ENCODE measurements at regions not wholly inside any gene's neighbourhood (a gene's known extent, or its start where the extent isn't known, plus 50 kb on each side); places are given as distances from the start of the nearest gene placed in this dataset.

DNA sequence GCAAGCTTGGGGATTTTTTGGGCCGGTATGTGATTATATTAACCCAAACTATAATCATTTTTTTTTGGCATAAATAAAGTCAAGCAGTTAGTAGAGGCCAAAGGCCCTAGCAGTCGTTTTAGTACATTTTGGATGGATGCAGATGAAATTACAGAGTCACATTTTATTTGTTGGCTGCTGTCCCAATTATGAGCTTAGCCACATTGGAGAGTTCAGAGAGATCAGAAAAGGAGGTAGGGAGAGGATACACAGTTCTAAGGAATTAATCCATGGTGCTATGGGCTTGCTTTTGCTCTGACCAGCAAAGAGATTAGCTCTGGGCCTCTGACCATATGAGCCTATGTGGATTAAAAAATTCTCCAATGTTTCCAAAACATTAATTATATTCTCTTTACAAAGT lies 395.1 kb downstream of the RAPGEF2 start:
- no peak for DNase-seq (ENCODE audit: low read depth)
- TF ChIP-seq, protein P1, sequence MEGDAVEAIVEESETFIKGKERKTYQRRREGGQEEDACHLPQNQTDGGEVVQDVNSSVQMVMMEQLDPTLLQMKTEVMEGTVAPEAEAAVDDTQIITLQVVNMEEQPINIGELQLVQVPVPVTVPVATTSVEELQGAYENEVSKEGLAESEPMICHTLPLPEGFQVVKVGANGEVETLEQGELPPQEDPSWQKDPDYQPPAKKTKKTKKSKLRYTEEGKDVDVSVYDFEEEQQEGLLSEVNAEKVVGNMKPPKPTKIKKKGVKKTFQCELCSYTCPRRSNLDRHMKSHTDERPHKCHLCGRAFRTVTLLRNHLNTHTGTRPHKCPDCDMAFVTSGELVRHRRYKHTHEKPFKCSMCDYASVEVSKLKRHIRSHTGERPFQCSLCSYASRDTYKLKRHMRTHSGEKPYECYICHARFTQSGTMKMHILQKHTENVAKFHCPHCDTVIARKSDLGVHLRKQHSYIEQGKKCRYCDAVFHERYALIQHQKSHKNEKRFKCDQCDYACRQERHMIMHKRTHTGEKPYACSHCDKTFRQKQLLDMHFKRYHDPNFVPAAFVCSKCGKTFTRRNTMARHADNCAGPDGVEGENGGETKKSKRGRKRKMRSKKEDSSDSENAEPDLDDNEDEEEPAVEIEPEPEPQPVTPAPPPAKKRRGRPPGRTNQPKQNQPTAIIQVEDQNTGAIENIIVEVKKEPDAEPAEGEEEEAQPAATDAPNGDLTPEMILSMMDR (conservative IDR thresholded peaks at IDR 0.05; ENCODE audit: low read depth, low read length) = no peak
- H3K4me3 ChIP-seq (ENCODE audit: low read depth, low read length) = no peak overlapping the region

- H3K4me3 ChIP-seq (ENCODE audit: low read depth, low read length) = no peak overlapping the region
- no peak for DNase-seq (ENCODE audit: low read depth)
- TF ChIP-seq, protein P1 (conservative IDR thresholded peaks at IDR 0.05; ENCODE audit: low read depth, low read length) = no peak
Measured at GRCh38 chr4:159498446-159499115, 395.7 kb downstream of the RAPGEF2 start.

GRCh38 chr4:159500861-159501260 lies 398.0 kb downstream of the RAPGEF2 start:
- no peak for DNase-seq (ENCODE audit: low read depth)
- H3K4me3 ChIP-seq (ENCODE audit: low read depth, low read length) = no peak overlapping the region
- TF ChIP-seq, protein P1 (conservative IDR thresholded peaks at IDR 0.05; ENCODE audit: low read depth, low read length) = no peak

DNA sequence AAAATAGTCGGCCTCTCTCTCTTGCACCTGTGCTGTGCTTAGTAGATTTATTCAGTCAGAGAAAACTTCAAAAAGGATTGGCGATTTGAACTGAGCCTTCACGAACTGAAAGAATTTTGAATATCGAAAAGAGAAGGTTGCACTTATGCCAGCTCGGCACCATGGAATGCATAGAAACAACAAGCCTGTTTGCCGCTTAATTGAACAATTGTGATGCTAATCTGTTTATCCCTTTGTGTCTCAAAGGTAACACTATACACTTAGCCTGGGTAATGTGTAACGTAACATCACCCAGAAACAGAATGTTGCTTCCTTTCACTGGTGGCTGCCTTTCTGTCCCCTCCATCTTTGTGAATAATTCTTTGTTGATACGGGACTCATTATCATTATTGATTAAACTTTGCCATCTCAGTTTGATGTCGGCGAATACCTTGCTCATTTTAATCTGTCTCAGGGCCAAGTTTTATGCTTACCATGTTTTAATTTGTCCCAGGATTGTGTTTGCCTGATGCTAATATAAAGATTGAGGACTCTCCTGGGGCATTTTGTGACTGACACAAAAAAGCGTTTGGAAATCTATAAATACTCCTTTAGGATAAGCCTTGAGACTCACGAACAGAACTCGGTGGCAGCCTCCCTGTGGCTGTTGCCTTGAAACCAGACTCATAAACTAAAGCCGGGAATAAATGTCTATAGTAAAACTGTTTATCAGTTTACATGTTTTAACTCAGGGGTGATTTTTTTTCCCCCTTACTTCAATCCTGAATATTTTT lies 400.5 kb downstream of the RAPGEF2 start:
- TF ChIP-seq, protein P1 (conservative IDR thresholded peaks at IDR 0.05; ENCODE audit: low read depth, low read length) = no peak

DNA sequence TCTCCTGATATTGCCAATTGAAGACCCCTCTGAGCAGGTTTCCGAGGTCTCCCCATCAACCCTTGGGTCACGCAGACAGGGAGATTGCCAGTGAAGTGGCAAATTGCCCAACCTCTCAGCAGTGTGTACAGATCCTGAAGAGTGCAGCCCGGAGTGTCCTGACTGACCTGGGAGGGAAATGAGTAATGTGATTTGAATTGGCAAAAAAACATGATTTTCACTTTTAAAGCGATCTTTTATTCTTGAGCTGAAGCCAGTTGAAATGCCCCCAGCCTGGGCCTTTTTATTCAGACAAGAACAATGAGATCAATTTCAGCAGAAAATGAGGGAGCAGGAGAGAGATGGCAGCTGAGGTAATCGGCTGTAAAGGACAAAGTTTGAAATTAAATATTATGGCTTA lies 401.8 kb downstream of the RAPGEF2 start:
- no peak for DNase-seq (ENCODE audit: low read depth)
- TF ChIP-seq, protein P1 (conservative IDR thresholded peaks at IDR 0.05; ENCODE audit: low read depth, low read length) = no peak
- H3K4me3 ChIP-seq (ENCODE audit: low read depth, low read length) = no peak overlapping the region

More for the DNA sequence above, 400.5 kb downstream of the RAPGEF2 start:
- H3K4me3 ChIP-seq (ENCODE audit: low read depth, low read length) = no peak overlapping the region
- no peak for DNase-seq (ENCODE audit: low read depth)

DNA sequence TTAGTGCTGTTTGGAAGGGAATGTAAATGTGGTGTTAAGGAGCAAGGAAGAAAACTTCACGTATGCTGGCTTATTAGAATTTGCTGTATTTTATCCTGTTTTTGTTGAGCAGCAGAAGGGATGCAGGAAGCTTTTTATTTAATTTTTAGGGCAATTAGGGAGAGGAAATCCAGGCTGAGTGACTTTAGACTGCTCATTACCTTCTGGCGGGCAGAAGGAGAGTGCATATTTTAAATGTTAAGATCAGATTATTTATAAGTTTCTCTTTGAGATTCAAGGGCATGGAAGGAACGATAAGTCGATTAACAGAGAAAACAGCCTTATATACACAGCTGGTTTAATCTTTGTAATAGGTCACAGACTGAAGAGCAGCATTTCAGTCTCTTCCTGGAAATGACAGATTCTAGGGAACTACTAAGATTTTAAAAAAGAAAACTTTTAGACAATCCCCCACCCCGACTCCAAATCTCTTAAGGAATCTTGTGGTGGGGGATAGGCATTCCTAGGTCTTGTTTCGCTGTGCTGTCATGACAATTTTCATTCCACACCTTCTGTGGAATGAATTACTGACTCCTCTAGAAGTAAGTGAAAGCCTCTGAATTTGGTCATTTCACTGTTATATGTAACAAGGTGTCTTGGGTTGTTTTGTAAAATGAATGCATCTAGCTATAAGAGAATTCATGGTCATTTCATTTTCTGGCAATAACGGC lies 402.5 kb downstream of the RAPGEF2 start:
- H3K4me3 ChIP-seq (ENCODE audit: low read depth, low read length) = no peak overlapping the region
- TF ChIP-seq, protein P1 (conservative IDR thresholded peaks at IDR 0.05; ENCODE audit: low read depth, low read length) = no peak
- no peak for DNase-seq (ENCODE audit: low read depth)

Data from epithelial cell of proximal tubule (primary cell).